ENCODE measurements at regions not wholly inside any gene's neighbourhood (a gene's known extent, or its start where the extent isn't known, plus 50 kb on each side); places are given as distances from the start of the nearest gene placed in this dataset.
"Not testable (repeated sequence)": the region's sequence is repeated elsewhere in the genome, so short reads cannot be mapped to it uniquely, and the experiment has no call there.

DNA sequence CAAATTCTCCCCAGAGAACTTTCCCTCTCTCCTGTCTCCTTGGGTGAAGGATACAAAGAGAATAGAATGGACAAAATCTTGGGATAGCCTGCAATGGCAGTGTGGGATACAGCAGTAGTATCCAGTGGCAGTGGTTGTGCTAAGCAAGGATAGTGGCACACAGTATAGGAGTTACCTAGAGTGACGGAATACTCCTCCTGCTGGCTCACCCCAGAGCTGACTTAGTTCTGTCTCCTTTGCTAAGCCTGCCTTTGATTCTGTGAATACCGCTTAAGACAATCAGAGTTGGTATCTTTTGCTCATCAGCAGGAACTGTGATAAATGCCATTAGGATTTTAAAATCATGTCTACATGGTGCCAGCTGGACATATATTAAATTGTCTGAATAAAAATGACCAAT lies 404.3 kb downstream of the JRKL start:
- DNase-seq, result no peak

DNA sequence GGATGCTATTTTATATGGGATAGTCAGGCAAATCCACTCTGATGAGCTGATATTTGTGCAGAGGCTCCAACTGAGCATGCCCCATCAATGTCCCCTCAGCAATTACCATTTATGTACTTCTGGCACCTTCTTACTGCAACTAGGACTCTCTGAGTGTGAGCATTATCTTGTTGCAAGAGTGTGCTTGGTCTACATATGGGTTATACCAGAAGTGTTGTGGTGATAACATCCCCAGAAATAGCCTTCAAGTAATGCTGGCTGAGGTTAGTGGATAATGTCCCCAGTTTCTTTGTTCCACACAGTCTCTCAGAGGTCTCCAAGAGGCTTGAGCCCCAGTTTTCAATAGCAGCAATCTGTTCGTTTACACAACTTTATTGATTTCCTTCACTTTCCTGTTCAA lies 408.6 kb downstream of the JRKL start:
- DNase-seq, result no peak

DNA sequence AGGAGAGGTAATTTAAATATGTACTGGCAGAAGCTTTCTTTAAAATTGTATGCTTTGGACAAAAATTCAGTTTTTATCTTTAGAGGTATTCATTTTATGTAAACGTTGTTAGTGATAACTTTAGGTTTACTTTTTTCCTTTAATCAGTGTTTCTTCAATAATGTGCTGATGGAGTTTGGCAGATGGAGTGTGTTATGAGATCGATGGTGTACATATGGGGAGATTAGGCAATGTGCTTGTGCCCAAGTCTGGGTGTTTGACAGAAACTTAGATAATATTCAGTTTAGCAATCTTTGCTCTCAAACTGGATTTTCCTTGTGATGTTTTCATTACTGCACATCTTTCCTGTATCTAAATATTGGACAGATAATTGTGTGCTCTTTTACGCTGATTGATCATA lies 425.4 kb downstream of the JRKL start:
- DNase-seq, result no peak

DNA sequence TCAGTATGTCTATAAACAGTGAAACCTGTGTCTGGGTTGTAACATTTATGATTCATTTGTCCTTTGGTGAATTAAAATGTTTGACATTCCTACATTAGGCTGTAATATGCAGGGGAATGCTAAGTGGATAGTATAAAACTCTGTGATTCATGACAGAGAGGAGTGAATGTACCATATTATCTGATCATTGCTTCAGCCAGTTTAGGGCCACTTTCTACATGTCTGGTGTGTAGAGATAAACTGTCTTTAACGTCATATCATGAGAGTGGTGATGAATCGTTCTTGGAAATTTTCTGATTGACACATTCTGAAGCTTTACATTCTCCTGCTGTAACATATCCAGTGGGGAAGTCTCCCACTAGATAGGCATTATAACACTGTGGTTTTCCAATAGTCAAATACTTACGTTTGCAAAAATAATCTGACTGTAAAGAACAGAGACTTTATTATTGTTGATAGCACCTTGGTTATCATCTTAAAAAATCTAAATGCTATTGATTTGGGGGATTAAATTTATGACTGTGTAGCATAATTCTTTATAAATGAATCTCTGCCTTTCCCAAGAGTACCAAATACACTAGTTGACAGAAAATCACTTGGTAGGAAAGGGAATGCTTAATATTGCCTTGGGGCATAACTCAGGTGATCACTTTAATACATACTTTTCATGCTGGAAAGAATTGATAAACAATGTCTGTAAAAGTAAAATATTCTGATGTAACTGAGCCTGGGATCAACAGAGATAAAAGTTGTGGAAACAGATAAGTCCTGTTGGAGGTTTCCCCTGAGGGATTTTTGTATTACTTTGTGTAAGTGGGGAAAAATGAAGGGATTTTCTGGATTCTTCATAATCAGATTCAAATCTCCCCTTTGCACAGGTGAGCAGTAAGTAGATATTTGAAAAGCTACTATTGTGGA lies 427.9 kb downstream of the JRKL start:
- no peak for DNase-seq

DNA sequence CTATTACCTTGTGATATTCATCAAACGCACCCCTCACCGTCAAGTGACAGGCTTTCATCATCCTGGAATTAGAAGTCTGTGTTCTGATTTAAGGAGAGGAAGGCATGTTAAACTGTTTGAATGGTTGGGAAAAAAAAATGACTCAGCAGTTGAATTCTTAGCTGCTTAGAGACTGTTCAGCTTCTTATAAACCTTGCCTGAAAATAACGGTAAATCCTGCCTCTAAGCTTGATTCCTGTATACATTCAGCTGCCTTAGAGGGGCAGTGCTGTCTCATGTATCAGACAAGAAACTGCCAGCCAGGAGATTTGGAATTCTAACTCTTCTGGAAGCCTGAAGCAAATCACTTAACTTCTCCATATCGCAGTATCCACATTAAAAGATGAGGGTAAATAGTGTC lies 437.4 kb downstream of the JRKL start:
- no peak for DNase-seq

DNA sequence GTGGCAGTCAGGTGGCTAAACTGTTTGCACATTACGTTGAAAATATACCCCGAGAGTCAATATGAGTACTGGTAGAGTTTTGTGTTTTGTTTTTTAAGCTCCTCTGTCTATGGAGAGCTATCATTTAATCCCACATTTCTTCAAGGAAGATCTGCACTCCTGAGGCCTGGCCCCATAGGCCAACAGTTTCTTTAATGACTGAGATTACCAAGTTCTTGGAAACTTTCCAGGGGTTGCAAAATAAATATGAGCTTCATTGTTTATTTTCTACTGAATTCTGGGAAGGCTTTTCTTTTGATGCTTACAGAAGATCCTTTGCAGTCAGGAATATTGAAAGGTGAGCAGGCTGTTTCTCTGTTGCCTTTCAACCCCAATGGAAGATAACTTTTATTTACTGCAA lies 452.0 kb downstream of the JRKL start:
- no peak for DNase-seq

DNA sequence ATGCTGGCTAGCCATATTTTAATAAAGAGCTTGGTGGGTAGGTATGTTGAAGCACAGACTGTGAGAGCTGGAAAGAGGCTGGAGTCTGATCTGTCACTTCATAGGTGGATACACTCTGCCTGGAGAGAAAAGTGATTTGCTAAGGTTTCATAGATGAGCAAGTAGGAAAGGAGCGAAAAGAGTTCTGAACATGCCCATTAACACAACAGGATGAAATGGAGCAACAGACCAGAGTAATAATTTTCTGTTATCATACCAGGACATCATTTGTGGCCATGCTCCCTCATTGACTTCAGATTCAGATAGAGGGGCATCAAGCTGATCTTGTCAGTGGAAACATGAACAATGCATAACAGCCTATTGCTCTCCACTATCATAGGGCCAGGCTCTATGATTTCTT lies 452.9 kb downstream of the JRKL start:
- DNase-seq, result no peak

DNA sequence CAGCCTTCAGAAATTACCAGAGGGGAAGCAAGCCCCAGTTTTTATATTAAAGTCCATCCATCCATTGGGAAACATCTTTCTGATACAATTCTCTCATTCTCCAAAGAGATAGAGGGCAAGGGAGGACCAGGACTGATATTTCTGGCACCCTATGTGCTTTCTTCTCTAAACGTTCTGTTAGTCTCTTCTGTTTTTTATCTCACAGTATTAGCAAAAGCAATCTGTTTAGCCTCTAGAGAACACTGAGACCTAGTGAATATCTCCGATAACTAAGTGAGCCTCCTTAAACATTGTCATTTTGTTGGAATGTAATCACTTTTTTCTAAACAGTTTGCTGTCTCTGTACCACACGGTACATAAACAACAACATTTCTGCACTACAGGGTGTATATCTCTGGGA lies 464.6 kb downstream of the JRKL start:
- DNase-seq, result no peak

DNA sequence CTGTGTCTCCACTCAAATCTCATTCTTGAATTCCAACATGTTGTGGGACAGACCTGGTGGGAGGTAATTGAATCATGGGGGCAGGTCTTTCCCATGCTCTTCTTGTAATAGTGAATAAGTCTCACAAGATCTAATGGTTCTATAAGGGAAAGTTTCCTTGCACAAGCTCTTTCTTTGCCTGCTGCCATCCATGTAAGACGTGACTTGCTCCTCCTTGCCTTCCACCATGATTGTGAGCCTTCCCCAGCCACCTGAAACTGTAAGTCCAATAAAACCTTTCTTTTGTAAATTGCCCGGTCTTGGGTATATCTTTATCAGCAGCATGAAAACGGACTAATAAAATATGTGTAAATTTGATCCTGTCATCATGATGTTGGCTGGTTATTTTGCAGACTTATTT lies 471.9 kb downstream of the JRKL start:
- DNase-seq, result not testable (repeated sequence)

DNA sequence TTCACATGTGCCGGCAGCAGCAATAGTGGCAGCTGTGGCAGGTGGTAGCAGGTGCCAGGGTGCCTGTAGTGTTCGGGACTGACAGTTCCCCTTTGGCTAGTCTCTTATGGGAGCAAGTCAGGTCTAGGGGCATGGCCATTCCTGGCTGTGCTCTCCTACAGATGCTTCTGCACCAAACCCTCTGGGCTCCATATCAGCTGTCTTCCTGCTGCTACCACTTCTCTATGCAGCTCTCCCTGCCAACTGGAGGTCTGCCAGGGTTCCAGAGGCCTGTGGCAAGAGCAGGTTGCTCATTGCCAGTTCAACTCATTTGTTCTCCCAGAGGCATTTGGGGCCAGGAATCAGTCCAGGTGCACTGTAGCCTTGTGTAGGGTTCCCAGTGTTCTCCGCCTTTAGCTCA lies 473.7 kb downstream of the JRKL start:
- DNase-seq, result no peak

DNA sequence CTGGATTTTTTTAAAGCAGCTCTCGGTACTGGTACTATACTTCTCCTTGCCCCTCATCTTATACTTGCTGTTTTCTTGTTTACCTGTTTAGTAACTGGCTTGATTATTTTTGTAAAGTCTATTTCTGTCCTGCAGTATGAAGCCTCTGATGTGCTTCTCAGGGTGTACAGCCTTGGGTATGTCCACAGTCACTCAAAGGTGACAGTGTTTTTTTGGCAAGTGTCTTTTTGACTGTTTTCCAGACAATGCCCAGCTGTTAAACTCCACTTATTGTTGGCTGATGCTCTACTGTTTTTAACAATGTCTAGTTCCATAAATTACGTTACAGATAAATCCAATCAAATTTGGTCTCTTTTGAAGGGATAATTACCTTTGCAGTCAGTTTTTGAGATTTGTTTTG lies 475.2 kb downstream of the JRKL start:
- no peak for DNase-seq

DNA sequence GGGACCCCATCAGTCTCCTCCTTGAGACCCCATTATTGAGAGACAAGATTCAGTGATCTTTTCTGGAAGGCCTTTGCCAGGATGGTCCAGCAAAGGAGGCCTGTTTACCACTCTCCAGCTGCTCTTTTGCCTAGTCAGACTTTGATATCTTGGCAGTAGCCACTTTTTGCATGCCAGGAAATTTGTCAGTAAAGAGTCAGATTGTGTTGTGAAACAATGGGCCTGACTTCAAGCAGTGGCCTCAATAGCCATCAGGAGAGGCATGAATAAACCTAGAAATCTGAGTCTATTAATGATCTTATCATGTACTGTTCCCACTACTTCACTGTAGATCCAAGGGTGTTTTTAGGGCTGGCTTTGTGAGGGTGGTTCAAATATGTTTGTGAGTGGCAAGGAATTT lies 479.4 kb downstream of the JRKL start:
- DNase-seq, result no peak

DNA sequence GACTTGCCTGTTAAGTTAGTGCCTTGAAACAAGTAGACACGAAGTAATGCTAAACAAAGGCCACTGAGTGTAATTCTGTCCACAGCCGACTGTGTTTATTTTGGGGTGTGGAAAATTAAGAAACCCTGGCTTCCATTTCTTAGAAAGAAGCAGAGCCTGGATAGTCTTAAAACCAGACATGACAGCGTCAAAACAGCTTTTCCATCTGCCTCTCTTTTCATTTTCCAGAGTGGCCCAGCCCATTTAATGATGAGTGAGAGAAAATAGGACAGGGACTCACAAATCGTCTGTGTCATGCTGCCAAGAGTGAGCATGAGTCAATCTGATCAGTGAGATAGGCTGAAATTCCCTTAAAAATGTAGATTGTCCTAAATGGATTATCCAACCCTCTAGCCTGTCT lies 485.9 kb downstream of the JRKL start:
- no peak for DNase-seq

DNA sequence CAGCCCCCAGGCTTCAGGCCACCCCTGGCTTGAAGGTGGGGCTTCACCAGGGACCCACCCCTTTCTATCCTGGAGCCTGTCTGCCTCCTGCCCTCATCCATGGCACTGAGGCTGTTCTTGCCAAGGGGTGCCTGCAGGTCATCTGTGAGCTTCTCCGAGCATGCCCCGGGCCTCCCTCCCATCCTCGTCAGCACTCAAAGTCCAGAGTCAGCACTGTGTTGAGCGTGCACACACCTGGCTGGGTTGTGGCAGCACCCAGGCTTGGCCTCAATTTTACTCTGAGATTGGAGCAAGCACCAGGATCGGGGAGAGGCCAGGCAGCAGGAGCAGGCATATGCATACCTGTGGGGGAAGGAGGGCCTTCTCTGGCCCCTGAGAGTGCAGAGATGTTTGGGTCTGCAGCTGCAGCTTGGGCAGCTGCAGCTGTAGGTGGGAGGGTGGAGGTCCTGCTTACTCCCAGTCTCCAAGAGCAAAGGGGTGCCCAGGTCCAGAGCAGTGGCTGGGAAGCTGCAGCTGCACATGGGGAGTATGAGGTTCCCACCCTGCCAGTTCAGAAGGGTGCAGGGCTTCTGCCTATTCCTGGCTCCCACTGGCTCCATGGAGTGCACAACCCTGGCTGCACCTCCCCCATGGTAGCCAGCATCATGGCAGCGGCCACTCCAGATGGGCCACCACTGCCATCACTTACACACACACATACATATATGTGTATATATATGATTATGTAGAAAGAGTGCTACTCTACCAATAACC lies 488.7 kb downstream of the JRKL start:
- DNase-seq, result no peak

DNA sequence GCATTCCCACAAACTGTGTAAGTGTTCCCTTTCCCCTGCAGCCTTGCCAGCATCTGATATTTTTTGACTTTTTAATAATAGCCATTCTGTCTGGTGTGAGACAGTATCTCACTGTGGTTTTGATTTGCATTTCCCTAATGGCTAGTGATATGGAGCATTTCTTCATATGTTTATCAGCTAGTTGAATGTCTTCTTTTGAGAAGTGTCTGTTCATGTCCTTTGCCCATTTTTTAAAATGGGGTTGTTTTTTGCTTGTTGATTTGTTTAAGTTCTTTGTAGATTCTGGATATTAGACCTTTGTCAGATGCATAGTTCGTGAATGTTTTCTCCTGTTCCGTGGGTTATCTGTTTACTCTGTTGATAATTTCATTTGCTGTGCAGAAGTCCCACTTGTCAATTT lies 492.8 kb downstream of the JRKL start:
- DNase-seq, result not testable (repeated sequence)

DNA sequence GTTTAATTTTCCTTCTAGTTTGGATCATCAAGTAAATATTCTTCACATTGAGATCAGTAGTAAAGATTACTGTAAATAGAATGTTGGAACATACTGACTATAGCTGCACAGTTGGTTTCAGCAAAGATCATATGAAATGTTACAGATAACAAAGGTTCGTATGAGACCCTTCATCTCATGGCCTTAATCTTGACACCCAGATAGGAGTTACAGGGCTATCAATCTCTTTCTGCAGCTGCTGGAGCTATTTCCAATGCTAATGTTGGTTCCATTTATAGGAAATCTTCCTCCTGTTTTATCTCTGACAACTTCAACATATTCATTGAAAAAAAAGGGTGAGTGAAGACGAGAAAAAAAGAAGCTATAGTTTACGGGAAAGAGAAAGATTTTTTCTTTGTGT lies 495.6 kb downstream of the JRKL start:
- DNase-seq, result no peak

DNA sequence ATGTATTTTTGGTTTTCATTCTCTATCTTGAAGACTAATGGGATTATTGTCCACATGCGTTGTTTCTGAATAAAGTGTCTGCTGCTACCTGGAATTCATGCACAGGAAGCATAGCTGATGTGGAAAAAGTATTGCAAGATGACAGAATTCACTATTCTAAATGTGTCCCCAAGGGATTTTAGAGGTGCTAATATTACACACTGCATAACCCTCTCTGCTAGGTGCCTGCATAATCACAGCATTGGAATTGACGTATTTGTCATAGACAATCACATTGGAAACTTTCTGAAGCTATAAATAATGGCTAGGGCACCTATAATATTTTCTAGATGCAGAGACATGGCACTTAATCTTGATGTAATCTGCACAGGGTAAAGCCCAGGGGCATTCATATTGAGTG lies 496.1 kb downstream of the JRKL start:
- DNase-seq, result no peak

DNA sequence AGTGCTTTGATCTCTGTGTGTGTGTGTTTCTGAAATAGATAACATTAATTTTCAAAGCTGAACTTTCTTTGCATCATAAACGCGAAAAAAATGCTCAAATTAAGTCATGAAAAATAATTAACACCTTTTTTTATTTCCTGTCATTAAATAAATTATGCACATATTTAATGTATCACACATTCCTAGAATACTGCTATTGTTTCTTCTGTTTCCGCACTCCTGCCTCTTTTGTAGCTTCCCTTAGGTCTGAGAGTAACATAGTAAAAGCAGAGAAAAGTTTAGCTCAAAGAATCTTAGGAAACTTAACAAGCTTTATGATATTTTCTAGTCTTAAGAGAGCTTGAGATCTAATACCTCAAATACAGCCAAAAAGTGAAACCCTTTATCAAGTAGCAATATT lies 504.2 kb downstream of the JRKL start:
- DNase-seq, result no peak

DNA sequence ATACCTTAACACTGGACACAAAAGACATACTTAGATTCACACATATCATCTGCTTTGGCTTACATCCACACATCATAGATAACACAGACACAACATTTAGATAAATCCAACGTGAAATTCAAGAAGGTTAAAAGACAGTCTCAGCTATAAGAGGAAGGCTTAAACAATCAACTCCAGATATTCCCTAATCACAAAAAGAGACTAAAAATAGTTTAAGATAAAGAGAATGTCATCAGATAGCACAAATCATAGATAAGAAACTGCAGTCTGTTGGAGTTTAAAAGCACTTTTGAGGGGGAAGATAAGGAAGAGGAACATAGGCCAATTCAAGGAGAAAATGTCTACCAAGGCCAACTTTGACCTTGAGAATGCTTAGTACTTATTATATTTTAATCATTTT lies 504.8 kb downstream of the JRKL start:
- no peak for DNase-seq

DNA sequence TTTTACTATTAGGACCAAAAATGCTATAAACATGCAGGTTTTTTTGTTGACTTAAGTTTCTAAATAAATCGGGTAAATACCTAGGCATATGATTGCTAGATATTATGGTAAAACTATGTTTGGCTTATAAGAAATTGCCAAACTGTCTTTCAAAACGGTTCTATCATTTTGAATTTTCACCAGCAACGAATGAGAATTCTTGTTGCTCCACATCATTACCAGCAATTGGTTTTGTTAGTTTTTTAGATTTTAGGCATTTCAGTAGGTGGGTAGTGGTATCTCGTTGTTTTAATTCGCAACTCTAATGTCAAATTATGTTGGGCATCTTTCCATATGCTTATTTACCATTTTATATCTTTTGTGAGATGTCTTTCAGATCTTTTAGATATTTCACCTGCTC lies 510.2 kb downstream of the JRKL start:
- DNase-seq, result no peak

DNA sequence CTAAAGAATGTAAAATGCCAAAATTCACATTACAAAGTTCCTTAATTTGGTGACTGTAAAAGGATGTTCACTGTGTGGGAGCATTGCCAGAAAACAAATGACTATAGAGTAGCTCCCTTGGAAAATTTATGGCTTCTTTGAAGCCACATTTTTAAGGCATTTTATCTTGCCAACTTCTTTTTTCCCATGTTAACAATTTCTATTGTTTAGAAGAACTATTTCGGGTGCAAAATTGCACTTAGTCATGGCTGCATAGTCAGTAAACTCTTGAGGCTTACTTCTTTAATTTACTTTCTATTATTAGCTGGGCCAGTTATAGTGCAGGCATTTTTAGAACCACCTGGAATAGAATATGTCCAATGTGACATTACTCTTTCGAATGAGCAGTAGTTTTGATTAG lies 515.3 kb downstream of the JRKL start:
- DNase-seq, result no peak

DNA sequence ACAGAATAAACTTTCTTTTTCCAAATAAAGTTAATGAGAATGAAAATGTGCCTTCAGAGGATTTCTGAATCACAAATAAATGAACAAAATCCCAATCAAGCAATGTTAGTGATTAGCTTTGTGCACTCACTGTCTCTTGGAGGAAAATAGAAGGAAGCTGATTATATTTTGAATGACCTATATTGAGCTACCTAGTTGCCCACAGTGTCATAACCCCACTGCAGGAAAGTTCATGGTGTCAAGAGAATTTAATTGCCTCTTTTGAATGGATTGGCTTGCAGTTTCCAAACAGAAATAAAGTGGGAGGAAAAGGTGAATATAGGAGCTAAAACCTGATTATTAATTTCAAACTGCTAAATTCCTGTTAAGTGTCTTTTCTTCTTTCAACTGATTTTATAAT lies 515.9 kb downstream of the JRKL start:
- no peak for DNase-seq

DNA sequence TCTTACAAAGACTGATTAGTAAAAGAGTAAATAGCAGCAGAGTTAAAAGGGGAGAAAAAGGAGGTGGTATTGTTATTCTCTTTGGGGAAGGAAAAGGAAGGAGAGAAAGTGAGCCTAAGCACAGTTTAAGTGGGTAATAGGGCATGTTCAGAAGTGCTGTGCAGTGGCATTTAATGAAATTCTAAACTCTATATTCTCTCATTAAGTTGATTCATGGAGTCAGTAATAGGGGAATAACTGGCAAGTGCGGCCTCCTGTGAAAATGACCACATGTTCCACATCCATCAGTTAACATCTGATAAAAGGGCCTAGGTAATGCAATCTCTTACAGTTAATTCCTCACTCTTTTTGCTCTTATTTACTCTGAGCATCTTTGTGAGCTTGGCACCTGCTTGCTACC lies 516.7 kb downstream of the JRKL start:
- no peak for DNase-seq

DNA sequence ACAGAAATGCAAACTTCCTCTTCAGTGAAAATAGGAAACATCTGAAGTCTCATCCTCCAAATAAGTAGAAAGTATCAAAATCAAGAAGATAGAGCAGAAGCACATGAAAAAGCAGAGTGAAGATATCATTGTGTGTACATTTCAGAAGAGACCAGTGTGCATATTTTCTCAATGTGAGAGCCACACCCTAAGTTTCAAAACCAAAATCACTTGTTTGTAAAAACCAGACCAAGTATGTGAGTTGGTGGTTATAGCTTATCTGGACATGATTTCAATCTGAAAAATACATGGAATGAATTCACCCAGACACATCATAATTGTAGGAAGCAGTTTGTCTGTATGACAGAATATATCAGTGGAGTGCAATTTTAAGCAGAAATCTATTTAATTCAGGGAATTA lies 536.0 kb downstream of the JRKL start:
- no peak for DNase-seq

DNA sequence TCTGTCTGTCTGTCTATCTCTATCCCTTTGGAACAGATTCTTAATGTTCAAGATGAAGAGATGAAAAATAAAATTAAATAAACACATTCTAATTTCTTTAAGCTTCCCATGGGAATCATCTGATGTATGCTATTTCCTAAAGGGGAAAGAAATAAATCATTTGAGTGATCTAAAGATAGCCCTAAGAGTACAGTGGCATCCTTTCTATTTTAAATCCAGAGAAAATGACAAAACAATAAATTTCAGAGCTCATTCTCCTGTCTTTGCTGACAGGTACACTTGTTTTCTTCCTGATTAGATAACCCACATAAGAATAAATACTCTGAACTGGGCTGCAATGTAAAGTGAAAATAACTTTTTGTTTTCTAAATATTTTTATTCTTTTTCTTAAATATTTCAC lies 550.4 kb downstream of the JRKL start:
- no peak for DNase-seq

Data from CD4-positive, alpha-beta T cell treated with Interleukin-4 for 1 hour (primary cell).